ENCODE measurements at regions not wholly inside any gene's neighbourhood (a gene's known extent, or its start where the extent isn't known, plus 50 kb on each side); places are given as distances from the start of the nearest gene placed in this dataset.

GRCh38 chr17:77807746-77808441, 150.6 kb upstream of the TNRC6C start:
- peaks cover 8% of the 10 kb centered on the region for H3K4me1 ChIP-seq (ENCODE audit: insufficient read depth, low read length)
- no peaks in the 10 kb centered on the region for H3K27me3 ChIP-seq (ENCODE audit: insufficient read depth, low read length)
- H3K4me3 ChIP-seq (ENCODE audit: low read length) = no peak overlapping the region

GRCh38 chr17:77808686-77809425, 149.6 kb upstream of the TNRC6C start:
- Histone ChIP-seq H3K4me3 (ENCODE audit: low read length) (no peak overlapping the region), H3K9me3 (ENCODE audit: low read length) (no peaks in the 10 kb centered on the region), H2AFZ (ENCODE audit: low read depth, low read length) (no peak overlapping the region), H3K4me1 (ENCODE audit: insufficient read depth, low read length) (no peaks in the 10 kb centered on the region), H3K27me3 (ENCODE audit: insufficient read depth, low read length) (no peaks in the 10 kb centered on the region), H3K36me3 (ENCODE audit: insufficient read depth, low read length) (no peaks in the 10 kb centered on the region)

More at GRCh38 chr17:77807746-77808441, 150.6 kb upstream of the TNRC6C start:
- H3K9me3 ChIP-seq (ENCODE audit: low read length) = no peaks in the 10 kb centered on the region
- H3K36me3 ChIP-seq (ENCODE audit: insufficient read depth, low read length) = no peaks in the 10 kb centered on the region
- no peak overlapping the region for H2AFZ ChIP-seq (ENCODE audit: low read depth, low read length)

GRCh38 chr17:77809814-77810213, 148.7 kb upstream of the TNRC6C start:
- no peaks in the 10 kb centered on the region for H3K36me3 ChIP-seq (ENCODE audit: insufficient read depth, low read length)
- no peak overlapping the region for H3K4me3 ChIP-seq (ENCODE audit: low read length)
- no peaks in the 10 kb centered on the region for H3K27me3 ChIP-seq (ENCODE audit: insufficient read depth, low read length)
- H2AFZ ChIP-seq (ENCODE audit: low read depth, low read length) = no peak overlapping the region
- H3K9me3 ChIP-seq (ENCODE audit: low read length) = no peaks in the 10 kb centered on the region
- no peaks in the 10 kb centered on the region for H3K4me1 ChIP-seq (ENCODE audit: insufficient read depth, low read length)

- no peak overlapping the region for H3K4me3 ChIP-seq (ENCODE audit: low read length)
- no peaks in the 10 kb centered on the region for H3K9me3 ChIP-seq (ENCODE audit: low read length)
- H3K36me3 ChIP-seq (ENCODE audit: insufficient read depth, low read length) = no peaks in the 10 kb centered on the region
- no peaks in the 10 kb centered on the region for H3K4me1 ChIP-seq (ENCODE audit: insufficient read depth, low read length)
- no peak overlapping the region for H2AFZ ChIP-seq (ENCODE audit: low read depth, low read length)
- no peaks in the 10 kb centered on the region for H3K27me3 ChIP-seq (ENCODE audit: insufficient read depth, low read length)
Measured at GRCh38 chr17:77810536-77810935, 148.0 kb upstream of the TNRC6C start.

- Histone ChIP-seq H3K4me1 (ENCODE audit: insufficient read depth, low read length) (no peaks in the 10 kb centered on the region), H3K36me3 (ENCODE audit: insufficient read depth, low read length) (no peaks in the 10 kb centered on the region), H3K9me3 (ENCODE audit: low read length) (no peaks in the 10 kb centered on the region), H3K4me3 (ENCODE audit: low read length) (no peak overlapping the region), H2AFZ (ENCODE audit: low read depth, low read length) (no peak overlapping the region), H3K27me3 (ENCODE audit: insufficient read depth, low read length) (no peaks in the 10 kb centered on the region)
Measured at GRCh38 chr17:77811521-77811920, 147.0 kb upstream of the TNRC6C start.

GRCh38 chr17:77814091-77814772, 144.3 kb upstream of the TNRC6C start:
- Histone ChIP-seq H2AFZ (ENCODE audit: low read depth, low read length) (no peak overlapping the region), H3K36me3 (ENCODE audit: insufficient read depth, low read length) (no peaks in the 10 kb centered on the region), H3K4me3 (ENCODE audit: low read length) (no peak overlapping the region), H3K4me1 (ENCODE audit: insufficient read depth, low read length) (no peaks in the 10 kb centered on the region), H3K9me3 (ENCODE audit: low read length) (peaks cover 3% of the 10 kb centered on the region), H3K27me3 (ENCODE audit: insufficient read depth, low read length) (no peaks in the 10 kb centered on the region)

GRCh38 chr17:77815127-77815905, 143.2 kb upstream of the TNRC6C start:
- Histone ChIP-seq H3K27me3 (ENCODE audit: insufficient read depth, low read length) (no peaks in the 10 kb centered on the region), H3K4me3 (ENCODE audit: low read length) (no peak overlapping the region), H2AFZ (ENCODE audit: low read depth, low read length) (no peak overlapping the region), H3K36me3 (ENCODE audit: insufficient read depth, low read length) (no peaks in the 10 kb centered on the region), H3K9me3 (ENCODE audit: low read length) (peaks cover 3% of the 10 kb centered on the region), H3K4me1 (ENCODE audit: insufficient read depth, low read length) (no peaks in the 10 kb centered on the region)

GRCh38 chr17:77817953-77818352, 140.6 kb upstream of the TNRC6C start:
- no peaks in the 10 kb centered on the region for H3K36me3 ChIP-seq (ENCODE audit: insufficient read depth, low read length)

GRCh38 chr17:77819497-77819896, 139.0 kb upstream of the TNRC6C start:
- H3K4me3 ChIP-seq (ENCODE audit: low read length) = no peak overlapping the region
- H3K27me3 ChIP-seq (ENCODE audit: insufficient read depth, low read length) = no peaks in the 10 kb centered on the region
- H3K4me1 ChIP-seq (ENCODE audit: insufficient read depth, low read length) = no peaks in the 10 kb centered on the region
- H3K9me3 ChIP-seq (ENCODE audit: low read length) = peaks cover 3% of the 10 kb centered on the region
- H3K36me3 ChIP-seq (ENCODE audit: insufficient read depth, low read length) = no peaks in the 10 kb centered on the region
- H2AFZ ChIP-seq (ENCODE audit: low read depth, low read length) = no peak overlapping the region

More at GRCh38 chr17:77817953-77818352, 140.6 kb upstream of the TNRC6C start:
- H3K4me3 ChIP-seq (ENCODE audit: low read length) = no peak overlapping the region
- no peaks in the 10 kb centered on the region for H3K4me1 ChIP-seq (ENCODE audit: insufficient read depth, low read length)
- H2AFZ ChIP-seq (ENCODE audit: low read depth, low read length) = no peak overlapping the region
- peaks cover 3% of the 10 kb centered on the region for H3K9me3 ChIP-seq (ENCODE audit: low read length)
- no peaks in the 10 kb centered on the region for H3K27me3 ChIP-seq (ENCODE audit: insufficient read depth, low read length)

GRCh38 chr17:77821114-77821513, 137.4 kb upstream of the TNRC6C start:
- Histone ChIP-seq H3K36me3 (ENCODE audit: insufficient read depth, low read length) (no peaks in the 10 kb centered on the region), H2AFZ (ENCODE audit: low read depth, low read length) (no peak overlapping the region), H3K4me1 (ENCODE audit: insufficient read depth, low read length) (no peaks in the 10 kb centered on the region), H3K4me3 (ENCODE audit: low read length) (no peak overlapping the region), H3K27me3 (ENCODE audit: insufficient read depth, low read length) (no peaks in the 10 kb centered on the region), H3K9me3 (ENCODE audit: low read length) (peaks cover 3% of the 10 kb centered on the region)

GRCh38 chr17:77822302-77823030, 136.0 kb upstream of the TNRC6C start:
- Histone ChIP-seq H3K4me3 (ENCODE audit: low read length) (no peak overlapping the region), H3K36me3 (ENCODE audit: insufficient read depth, low read length) (no peaks in the 10 kb centered on the region), H3K9me3 (ENCODE audit: low read length) (peaks cover 3% of the 10 kb centered on the region), H3K27me3 (ENCODE audit: insufficient read depth, low read length) (no peaks in the 10 kb centered on the region), H2AFZ (ENCODE audit: low read depth, low read length) (no peak overlapping the region), H3K4me1 (ENCODE audit: insufficient read depth, low read length) (no peaks in the 10 kb centered on the region)

GRCh38 chr17:77824102-77824779, 134.3 kb upstream of the TNRC6C start:
- no peak overlapping the region for H2AFZ ChIP-seq (ENCODE audit: low read depth, low read length)
- no peaks in the 10 kb centered on the region for H3K9me3 ChIP-seq (ENCODE audit: low read length)
- no peaks in the 10 kb centered on the region for H3K27me3 ChIP-seq (ENCODE audit: insufficient read depth, low read length)
- no peak overlapping the region for H3K4me3 ChIP-seq (ENCODE audit: low read length)
- no peaks in the 10 kb centered on the region for H3K36me3 ChIP-seq (ENCODE audit: insufficient read depth, low read length)
- no peaks in the 10 kb centered on the region for H3K4me1 ChIP-seq (ENCODE audit: insufficient read depth, low read length)

Data from neuron (in vitro differentiated cells).